Left lung (tissue), 4 donors: ENCODE measurements at regions not wholly inside any gene's neighbourhood (a gene's known extent, or its start where the extent isn't known, plus 50 kb on each side); places are given as distances from the start of the nearest gene placed in this dataset.

Experiments
- ATAC-seq: fragments of 200-7000 bp; cut with Tn5 transposase; one replicate; pipeline ENCODE4 v1.9.1; 2020; ENCODE audit warnings: moderate library complexity
- DNase-seq, 4 donors: peaks; one replicate each; pipeline ENCODE4 v3.0.0-alpha.2; 2013 to 2020
- H3K27ac ChIP-seq, 2 donors: fragments of 200-600 bp; sonication (generic) in 1 of 2; one replicate each; pipeline versions ENCODE4 v1.5.0 to v1.8.0; 2020 to 2021
- H3K27me3 ChIP-seq, 2 donors: fragments of 200-600 bp; sonication (generic) in 1 of 2; one replicate each; pipeline versions ENCODE4 v1.5.0 to v1.8.0; 2020 to 2021
- H3K36me3 ChIP-seq, 2 donors: fragments of 200-600 bp; sonication (generic) in 1 of 2; one replicate each; pipeline versions ENCODE4 v1.5.0 to v1.8.0; 2020 to 2021
- H3K4me1 ChIP-seq, 2 donors: fragments of 200-600 bp; one replicate each; pipeline ENCODE4 v1.8.0; 2021
- H3K4me3 ChIP-seq, 2 donors: fragments of 200-600 bp; sonication (generic) in 1 of 2; one replicate each; pipeline versions ENCODE4 v1.5.0 to v1.8.0; 2020 to 2021; ENCODE audit warnings: mild to moderate bottlenecking in 1 of 2
- H3K9me3 ChIP-seq, 2 donors: fragments of 200-600 bp; sonication (generic) in 1 of 2; one replicate each; pipeline versions ENCODE4 v1.5.0 to v1.8.0; 2020 to 2021
- CTCF ChIP-seq, 2 donors: fragments of 200-600 bp; sonication (generic) in 1 of 2; IDR thresholded peaks; one replicate each; pipeline versions ENCODE4 v1.5.0 to v1.8.0; 2021; ENCODE audit warnings: antibody characterized with exemption in 2 of 2
- intact Hi-C, 2 donors: fragments of 100-400 bp; cut with DNase I; formaldehyde crosslinking; loops; one replicate each; pipeline versions ENCODE4 v1.11.2 to v1.14.2; 2022
- donor health status: DM: no; HTN: yes; CAD: no.
- donor health status: DM: no; HTN: no; CAD: no.

- no peak for TF ChIP-seq CTCF (IDR thresholded peaks at IDR 0.05)
- ATAC-seq, result peak; percentile 89
- Histone ChIP-seq H3K4me1 (no peaks in the 10 kb centered on the region), H3K27ac (no peak overlapping the region), H3K4me3 (no peak overlapping the region), H3K9me3 (peaks cover 0 to 21% of the 10 kb centered on the region in 2 donors), H3K27me3 (no peaks in the 10 kb centered on the region), H3K36me3 (no peaks in the 10 kb centered on the region)
- intact Hi-C loops, result no loop called here
- no peak for DNase-seq
These were observed 687.3 kb downstream of the CDH11 start for GRCh38 chr16:64434526-64435069.

- H3K9me3 ChIP-seq, result peaks cover 0 to 17% of the 10 kb centered on the region in 2 donors
- no peak overlapping the region for H3K4me3 ChIP-seq
- ATAC-seq, result no peak
- no peaks in the 10 kb centered on the region for H3K4me1 ChIP-seq
- no peaks in the 10 kb centered on the region for H3K36me3 ChIP-seq
- no peak overlapping the region for H3K27ac ChIP-seq
- intact Hi-C loops, result no loop called here
- DNase-seq, result no peak
- H3K27me3 ChIP-seq, result no peaks in the 10 kb centered on the region
- TF ChIP-seq CTCF (IDR thresholded peaks at IDR 0.05), result no peak
These were observed 693.3 kb downstream of the CDH11 start for GRCh38 chr16:64428463-64429113.

- DNase-seq, result no peak
- H3K4me1 ChIP-seq, result no peaks in the 10 kb centered on the region
- no peak for ATAC-seq
- no peak overlapping the region for H3K27ac ChIP-seq
- no peaks in the 10 kb centered on the region for H3K9me3 ChIP-seq
- no peaks in the 10 kb centered on the region for H3K36me3 ChIP-seq
- intact Hi-C loops, result no loop called here
- TF ChIP-seq CTCF (IDR thresholded peaks at IDR 0.05), result no peak
- H3K4me3 ChIP-seq, result no peak overlapping the region
- H3K27me3 ChIP-seq, result no peaks in the 10 kb centered on the region
These were observed 695.7 kb downstream of the CDH11 start for GRCh38 chr16:64426131-64426666.

GRCh38 chr16:64425381-64425780 is 696.5 kb downstream of the CDH11 start:
- no peaks in the 10 kb centered on the region for H3K27me3 ChIP-seq
- ATAC-seq (no peak), DNase-seq (no peak)
- no peaks in the 10 kb centered on the region for H3K4me1 ChIP-seq
- H3K9me3 ChIP-seq, result no peaks in the 10 kb centered on the region
- H3K36me3 ChIP-seq, result no peaks in the 10 kb centered on the region
- no peak overlapping the region for H3K4me3 ChIP-seq
- intact Hi-C loops, result no loop called here
- no peak for TF ChIP-seq CTCF (IDR thresholded peaks at IDR 0.05)
- no peak overlapping the region for H3K27ac ChIP-seq

- Histone ChIP-seq H3K27me3 (no peaks in the 10 kb centered on the region), H3K9me3 (no peaks in the 10 kb centered on the region), H3K36me3 (no peaks in the 10 kb centered on the region), H3K27ac (no peak overlapping the region), H3K4me3 (no peak overlapping the region), H3K4me1 (no peaks in the 10 kb centered on the region)
- ATAC-seq (no peak), DNase-seq (no peak)
- TF ChIP-seq CTCF (IDR thresholded peaks at IDR 0.05), result no peak
- intact Hi-C loops, result no loop called here
These were observed 699.6 kb downstream of the CDH11 start for GRCh38 chr16:64422259-64422658.
